Mesodermal cell (in vitro differentiated cells): ENCODE measurements at regions not wholly inside any gene's neighbourhood (a gene's known extent, or its start where the extent isn't known, plus 50 kb on each side); places are given as distances from the start of the nearest gene placed in this dataset.

Experiments
- H3K27ac ChIP-seq: 2 replicates; pipeline ENCODE4 v1.7.0; 2013; ENCODE audit warnings: mild to moderate bottlenecking, low read depth, low read length, moderate library complexity; ENCODE audit not compliant: severe bottlenecking
- H3K36me3 ChIP-seq: 2 replicates; pipeline ENCODE4 v1.7.1; 2013; ENCODE audit warnings: mild to moderate bottlenecking, low read length, moderate library complexity; ENCODE audit not compliant: control insufficient read depth, insufficient read depth
- H3K4me1 ChIP-seq: one replicate; pipeline ENCODE4 v1.7.1; 2013; ENCODE audit warnings: mild to moderate bottlenecking, low read length; ENCODE audit not compliant: insufficient read depth, control insufficient read depth, poor library complexity, severe bottlenecking
- H3K4me3 ChIP-seq: 2 replicates; pipeline ENCODE4 v1.7.0; 2013; ENCODE audit warnings: low read length, control low read depth, mild to moderate bottlenecking; ENCODE audit not compliant: insufficient read depth, poor library complexity, severe bottlenecking; ENCODE audit errors: extremely low read depth
- H3K9me3 ChIP-seq: 2 replicates; pipeline ENCODE4 v1.7.1; 2013; ENCODE audit warnings: mild to moderate bottlenecking, low read length, moderate library complexity; ENCODE audit not compliant: control insufficient read depth
- WGBS, 2 experiments: methylation state at CpG; one replicate each; pipeline ENCODE4 v1.1.5; 2013; ENCODE audit warnings: missing lambda C conversion rate in 2 of 2; ENCODE audit not compliant: insufficient coverage in 2 of 2; 5-methylcytosine and 5-hydroxymethylcytosine counted together

DNA sequence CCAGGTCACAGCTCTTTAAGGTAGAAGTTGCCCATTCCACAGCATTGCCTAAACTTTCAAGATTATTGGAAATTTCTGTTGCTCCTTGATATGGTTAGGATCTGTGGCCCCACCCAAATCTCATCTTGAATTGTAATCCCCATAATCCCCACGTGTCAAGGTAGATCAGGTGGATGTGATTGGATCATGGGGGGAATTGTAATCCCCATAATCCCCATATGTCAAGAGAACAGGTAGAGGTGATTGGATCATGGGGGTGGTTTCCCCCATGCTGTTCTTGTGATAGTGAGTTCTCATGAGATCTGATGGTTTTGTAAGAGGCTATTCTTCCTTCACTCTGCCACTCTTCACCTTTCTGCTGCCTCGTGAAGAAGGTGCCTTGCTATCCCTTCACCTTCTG, 327.4 kb upstream of the MAP3K7 start:
- no peak overlapping the region for H3K4me3 ChIP-seq
- no peaks in the 10 kb centered on the region for H3K4me1 ChIP-seq
- H3K36me3 ChIP-seq = no peaks in the 10 kb centered on the region
- WGBS, 2 experiments = 100% methylated on average over 1 of the region's 2 CpGs; no CpG with 5 or more reads in 1 of the 2 experiments
- H3K9me3 ChIP-seq = peaks cover 6% of the 10 kb centered on the region
- no peak overlapping the region for H3K27ac ChIP-seq

DNA sequence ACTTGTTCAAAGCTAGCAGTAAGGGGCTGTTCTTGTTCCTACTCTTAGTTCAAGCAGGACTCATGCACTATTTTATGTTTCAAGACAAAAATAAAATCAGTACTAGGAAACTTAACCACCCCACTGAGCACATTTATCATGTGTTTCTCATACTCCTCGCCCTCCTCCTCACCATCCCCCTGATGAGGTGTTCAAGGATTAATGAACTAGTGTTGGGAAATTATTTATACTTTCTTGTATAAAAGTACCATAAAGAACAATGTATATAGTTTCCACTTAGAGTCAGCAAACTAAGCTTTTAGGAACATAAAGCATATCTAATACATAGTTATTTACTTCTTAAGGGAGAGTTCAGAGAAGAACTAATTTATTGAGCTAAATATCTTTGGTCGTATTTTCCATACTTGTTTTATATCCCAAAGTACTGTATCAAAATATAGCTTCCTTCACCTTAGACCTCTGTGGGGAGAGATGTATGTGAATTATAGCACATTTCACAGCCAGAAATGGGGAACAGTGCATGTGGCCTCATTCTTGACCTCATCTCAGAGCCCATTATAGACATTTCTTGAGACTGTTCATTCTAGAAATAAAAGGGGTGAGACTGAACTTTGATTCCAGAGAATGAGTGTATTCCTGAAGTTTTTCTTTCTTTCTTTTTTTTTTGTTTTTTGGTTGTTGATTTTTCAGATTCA, 326.5 kb upstream of the MAP3K7 start:
- H3K4me1 ChIP-seq = no peaks in the 10 kb centered on the region
- no peak overlapping the region for H3K27ac ChIP-seq
- H3K4me3 ChIP-seq = no peak overlapping the region
- H3K9me3 ChIP-seq = peaks cover 6% of the 10 kb centered on the region
- H3K36me3 ChIP-seq = no peaks in the 10 kb centered on the region
- no CpG with 5 or more reads among the region's 2 CpGs for WGBS, 2 experiments

DNA sequence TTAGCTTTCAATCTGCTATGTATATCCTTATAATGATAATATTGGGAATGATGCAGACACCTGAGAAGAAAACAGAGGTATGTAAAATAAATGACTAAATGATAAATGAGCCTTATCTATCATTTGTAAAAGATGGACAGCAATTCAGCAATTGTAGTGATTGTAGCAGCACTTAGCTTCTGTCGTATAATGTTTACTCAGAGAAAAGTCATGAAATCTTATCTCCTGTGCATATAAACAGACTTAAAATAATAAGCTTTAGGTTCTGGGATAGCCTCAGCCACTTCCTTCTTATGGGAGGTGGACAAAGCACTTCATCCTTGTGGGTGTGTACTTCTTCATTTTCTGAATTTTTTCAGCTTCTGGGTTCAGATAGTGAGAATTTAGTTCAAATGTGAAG, 324.8 kb upstream of the MAP3K7 start:
- H3K9me3 ChIP-seq = peaks cover 6% of the 10 kb centered on the region
- WGBS, 2 experiments = no CpG with 5 or more reads among the region's 1 CpG
- no peaks in the 10 kb centered on the region for H3K4me1 ChIP-seq
- no peak overlapping the region for H3K27ac ChIP-seq
- no peak overlapping the region for H3K4me3 ChIP-seq
- H3K36me3 ChIP-seq = no peaks in the 10 kb centered on the region

DNA sequence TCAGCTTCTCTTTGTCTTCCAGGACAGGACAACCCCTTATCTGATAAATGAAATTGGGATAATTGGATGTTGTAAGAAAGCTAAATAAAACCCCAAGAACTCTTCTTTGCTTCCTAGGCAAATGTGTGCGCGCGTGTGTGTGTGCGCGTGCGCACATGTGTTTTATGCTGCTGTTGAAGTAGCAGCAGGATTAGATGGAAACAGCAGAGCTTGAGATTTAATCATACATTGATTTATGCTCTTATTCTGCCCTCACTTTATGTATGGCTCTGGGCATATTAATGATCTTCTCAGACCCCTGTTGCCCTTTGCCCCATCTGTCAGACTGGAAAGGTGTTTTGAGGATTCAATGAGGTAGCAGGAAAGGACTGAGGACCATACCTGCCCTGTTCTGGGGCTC, 324.0 kb upstream of the MAP3K7 start:
- Histone ChIP-seq H3K36me3 (no peaks in the 10 kb centered on the region), H3K9me3 (peaks cover 6% of the 10 kb centered on the region), H3K27ac (no peak overlapping the region), H3K4me1 (no peaks in the 10 kb centered on the region), H3K4me3 (no peak overlapping the region)
- 100% methylated on average over 6 of the region's 6 CpGs; no CpG with 5 or more reads in 1 of the 2 experiments for WGBS, 2 experiments

DNA sequence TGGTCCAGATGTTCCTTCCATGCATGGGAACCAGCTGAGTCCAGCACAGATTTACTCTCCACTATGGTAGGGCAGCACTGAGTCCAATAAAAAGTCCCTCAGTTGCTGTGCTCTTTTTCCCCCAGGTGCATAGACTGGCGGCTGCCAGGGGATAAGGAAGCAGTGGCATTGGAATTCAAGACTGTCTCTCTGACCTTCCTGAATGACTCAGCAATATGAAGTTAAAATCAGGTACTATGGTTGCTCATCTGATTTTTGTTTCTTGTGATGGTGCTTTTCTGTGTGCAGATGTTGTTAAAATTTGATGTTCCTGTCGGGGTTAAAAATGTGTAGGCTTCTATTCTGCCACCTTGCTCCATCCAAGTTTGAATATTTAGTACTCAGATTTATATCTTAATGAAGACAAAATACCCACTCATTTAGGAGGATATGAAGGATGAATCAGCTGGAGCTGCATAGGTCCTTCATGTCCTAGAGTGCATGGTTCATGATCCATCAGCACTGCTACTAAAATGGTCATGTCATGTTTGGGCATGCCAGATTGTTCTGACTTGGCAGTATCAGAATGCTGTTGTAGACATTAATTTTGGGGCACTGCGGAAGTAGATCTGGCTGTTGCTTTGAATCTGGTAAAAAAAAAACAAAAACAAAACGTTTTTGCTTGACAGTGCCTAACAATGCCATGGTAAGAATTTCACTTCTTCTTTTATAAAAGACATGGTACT, 321.2 kb upstream of the MAP3K7 start:
- Histone ChIP-seq H3K4me3 (no peak overlapping the region), H3K4me1 (no peaks in the 10 kb centered on the region), H3K27ac (no peak overlapping the region), H3K9me3 (no peaks in the 10 kb centered on the region), H3K36me3 (no peaks in the 10 kb centered on the region)
- 73 to 86% methylated on average over 1 to 2 of the region's 4 CpGs for WGBS, 2 experiments

DNA sequence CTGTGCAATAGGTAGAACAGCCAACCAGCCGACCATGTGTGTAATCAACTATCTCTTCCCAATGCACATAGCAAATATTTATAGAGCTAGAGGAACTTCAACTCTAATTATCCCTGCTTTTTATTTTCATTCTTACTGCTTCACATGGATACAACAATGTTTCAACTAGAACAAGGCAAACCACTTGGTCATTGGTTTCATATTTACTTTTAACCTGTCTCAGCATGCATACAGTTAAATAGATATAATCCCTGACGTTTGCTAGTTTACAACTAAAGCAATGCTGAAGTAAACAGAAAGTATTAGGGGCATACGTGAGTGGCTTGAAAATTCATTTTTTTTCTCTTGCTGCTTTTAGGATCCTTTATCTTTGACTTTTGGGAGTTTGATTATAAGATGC, 318.5 kb upstream of the MAP3K7 start:
- no peaks in the 10 kb centered on the region for H3K4me1 ChIP-seq
- H3K36me3 ChIP-seq = no peaks in the 10 kb centered on the region
- no peak overlapping the region for H3K27ac ChIP-seq
- no peaks in the 10 kb centered on the region for H3K9me3 ChIP-seq
- WGBS, 2 experiments = 80 to 83% methylated on average over 1 of the region's 3 CpGs
- H3K4me3 ChIP-seq = no peak overlapping the region

DNA sequence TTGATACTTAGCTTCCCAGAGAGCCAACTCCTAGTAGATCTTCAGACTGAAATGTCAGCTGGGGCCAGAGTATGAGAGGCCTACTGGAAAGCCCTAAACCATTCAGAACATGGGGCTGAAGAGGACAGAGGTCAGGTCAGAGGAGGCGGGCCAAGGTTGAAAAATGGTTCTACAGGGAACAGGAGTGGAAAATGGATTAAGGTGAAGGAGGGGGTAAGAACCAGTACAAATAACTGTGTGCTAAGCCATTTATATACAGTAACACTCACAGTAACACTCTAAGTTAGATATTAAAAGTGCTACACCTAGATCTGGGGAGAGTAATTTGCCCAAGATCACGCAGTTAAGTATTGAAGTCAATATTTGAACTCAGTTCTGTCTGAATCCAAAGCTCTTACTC, 313.2 kb upstream of the MAP3K7 start:
- no peak overlapping the region for H3K4me3 ChIP-seq
- no peaks in the 10 kb centered on the region for H3K36me3 ChIP-seq
- no peak overlapping the region for H3K27ac ChIP-seq
- peaks cover 9% of the 10 kb centered on the region for H3K4me1 ChIP-seq
- H3K9me3 ChIP-seq = no peaks in the 10 kb centered on the region
- 100% methylated on average over 1 of the region's 2 CpGs for WGBS, 2 experiments

DNA sequence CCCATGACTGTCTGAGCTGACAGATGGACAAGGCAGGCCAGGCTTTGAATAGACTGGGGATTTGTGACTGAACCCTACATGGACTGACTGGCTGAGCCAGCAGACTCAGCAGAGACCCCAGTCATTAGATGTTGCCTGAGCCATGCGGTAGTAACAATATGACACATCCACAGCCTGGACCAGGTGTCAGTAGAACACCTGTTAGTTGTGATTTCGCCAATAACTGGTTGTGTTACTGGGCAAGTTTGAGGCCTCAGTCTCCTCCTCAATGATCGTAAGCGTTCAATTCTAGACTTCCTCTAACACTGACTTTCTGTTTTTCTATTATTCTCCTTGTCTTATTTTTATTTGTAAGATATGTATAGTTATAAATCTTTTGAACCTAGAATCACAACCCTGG, 311.9 kb upstream of the MAP3K7 start:
- no peak overlapping the region for H3K27ac ChIP-seq
- whole genome bisulfite sequencing, 2 experiments = 92 to 100% methylated on average over 2 of the region's 4 CpGs
- no peaks in the 10 kb centered on the region for H3K9me3 ChIP-seq
- no peak overlapping the region for H3K4me3 ChIP-seq
- peaks cover 9% of the 10 kb centered on the region for H3K4me1 ChIP-seq
- H3K36me3 ChIP-seq = no peaks in the 10 kb centered on the region

DNA sequence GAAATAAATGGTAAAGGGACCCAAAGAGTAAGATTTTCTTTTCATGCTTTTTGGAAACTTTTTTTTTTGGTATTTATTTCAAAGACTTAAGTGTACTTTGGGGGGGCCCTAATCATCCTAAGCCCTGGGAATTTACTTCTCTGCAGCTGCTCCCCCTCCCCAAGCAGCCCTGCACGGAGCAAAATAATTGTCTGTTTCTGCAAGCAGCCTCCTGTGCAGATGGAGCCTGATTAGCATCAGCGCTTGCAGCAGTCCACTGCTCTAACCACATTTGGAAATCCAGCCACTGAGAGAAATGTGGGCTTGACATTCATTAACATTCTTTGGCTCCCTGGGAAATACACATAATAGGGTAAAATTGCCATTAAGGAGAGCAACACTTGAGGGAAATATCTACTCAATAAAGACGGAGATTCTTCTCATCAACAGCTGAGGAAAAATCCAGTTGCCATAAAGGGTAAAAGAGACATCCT, 309.2 kb upstream of the MAP3K7 start:
- H3K27ac ChIP-seq = peak overlapping the region; percentile 23
- H3K4me3 ChIP-seq = no peak overlapping the region
- WGBS, 2 experiments = 53 to 68% methylated on average over 2 to 3 of the region's 3 CpGs
- peaks cover 13% of the 10 kb centered on the region for H3K4me1 ChIP-seq
- H3K9me3 ChIP-seq = no peaks in the 10 kb centered on the region
- H3K36me3 ChIP-seq = no peaks in the 10 kb centered on the region

DNA sequence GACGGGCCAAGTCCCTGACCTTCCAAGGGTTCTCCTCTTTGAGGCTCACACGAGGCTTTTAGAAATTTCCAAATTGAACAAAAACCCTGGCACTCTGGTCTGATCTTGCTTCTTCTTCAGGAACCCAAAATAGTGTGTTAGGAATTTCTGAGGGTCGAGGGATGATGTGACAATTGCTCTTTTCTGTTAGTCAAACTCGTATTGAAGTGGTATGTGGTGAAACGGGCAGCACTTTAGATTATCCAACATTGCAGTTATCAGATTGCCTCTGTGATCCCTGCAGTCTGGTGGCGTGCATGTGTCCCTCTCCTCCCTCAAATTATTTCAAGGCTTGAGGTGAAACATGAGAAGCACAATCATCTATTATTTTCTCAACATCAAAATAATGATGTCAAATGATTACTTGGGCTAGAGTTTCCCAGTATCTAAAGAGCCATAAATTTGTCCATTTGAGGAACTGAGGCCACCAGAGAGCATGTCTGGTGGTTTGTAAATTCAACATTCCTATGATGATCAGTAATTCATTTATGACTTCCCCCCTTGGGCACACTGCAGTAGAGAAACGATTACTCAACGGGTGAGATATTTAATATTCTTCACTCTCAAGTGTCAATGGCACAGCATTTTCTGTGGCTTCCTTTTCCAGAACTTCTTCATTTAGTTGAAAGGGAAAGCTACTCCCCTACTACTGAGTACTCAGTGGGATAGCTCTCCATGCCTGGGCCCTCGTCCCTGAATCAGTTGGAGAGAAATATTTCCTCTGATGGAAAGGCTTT, 308.6 kb upstream of the MAP3K7 start:
- peaks cover 18% of the 10 kb centered on the region for H3K4me1 ChIP-seq
- 82 to 100% methylated on average over 1 to 2 of the region's 9 CpGs for WGBS, 2 experiments
- H3K36me3 ChIP-seq = no peaks in the 10 kb centered on the region
- H3K27ac ChIP-seq = peak overlapping the region; percentile 23
- no peaks in the 10 kb centered on the region for H3K9me3 ChIP-seq
- no peak overlapping the region for H3K4me3 ChIP-seq
